ENCODE measurements at regions not wholly inside any gene's neighbourhood (a gene's known extent, or its start where the extent isn't known, plus 50 kb on each side); places are given as distances from the start of the nearest gene placed in this dataset.
"Not testable (repeated sequence)": the region's sequence is repeated elsewhere in the genome, so short reads cannot be mapped to it uniquely, and the experiment has no call there.

DNA sequence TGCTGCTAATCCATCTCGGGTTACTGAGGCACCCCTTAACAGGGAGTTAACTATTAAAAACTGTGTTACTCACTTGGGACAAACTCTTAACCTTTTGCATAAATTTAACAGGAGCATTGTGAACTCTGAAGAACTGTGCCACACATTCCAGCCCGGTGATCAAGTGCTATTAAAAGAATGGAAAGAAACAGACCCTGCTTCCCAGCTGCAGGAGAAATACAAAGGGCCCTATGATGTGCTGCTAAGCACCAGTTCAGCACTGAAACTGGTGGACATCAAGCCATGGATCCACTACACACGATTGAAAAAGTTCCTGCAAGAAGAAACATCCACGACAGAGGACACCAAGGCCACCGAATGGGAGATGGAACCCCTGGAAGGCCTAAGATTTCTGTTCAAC lies 114.7 kb upstream of the PLCL2 start:
- no peak for FAIRE-seq

DNA sequence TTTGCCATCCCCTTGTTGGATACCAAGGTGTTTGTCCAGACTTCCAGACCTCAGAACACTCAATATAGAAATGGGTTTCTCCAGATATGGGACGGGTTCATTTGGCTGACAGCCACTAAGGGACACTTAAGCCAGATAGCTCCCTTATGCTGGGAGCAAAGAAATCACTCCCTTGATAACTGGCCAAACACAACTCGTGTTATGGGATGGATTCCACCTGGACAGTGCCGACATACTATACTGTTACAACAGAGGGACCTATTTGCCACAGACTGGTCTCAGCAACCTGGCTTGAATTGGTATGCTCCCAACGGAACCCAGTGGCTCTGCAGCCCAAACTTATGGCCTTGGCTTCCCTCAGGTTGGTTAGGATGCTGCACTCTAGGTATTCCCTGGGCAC lies 114.0 kb upstream of the PLCL2 start:
- FAIRE-seq: no peak

DNA sequence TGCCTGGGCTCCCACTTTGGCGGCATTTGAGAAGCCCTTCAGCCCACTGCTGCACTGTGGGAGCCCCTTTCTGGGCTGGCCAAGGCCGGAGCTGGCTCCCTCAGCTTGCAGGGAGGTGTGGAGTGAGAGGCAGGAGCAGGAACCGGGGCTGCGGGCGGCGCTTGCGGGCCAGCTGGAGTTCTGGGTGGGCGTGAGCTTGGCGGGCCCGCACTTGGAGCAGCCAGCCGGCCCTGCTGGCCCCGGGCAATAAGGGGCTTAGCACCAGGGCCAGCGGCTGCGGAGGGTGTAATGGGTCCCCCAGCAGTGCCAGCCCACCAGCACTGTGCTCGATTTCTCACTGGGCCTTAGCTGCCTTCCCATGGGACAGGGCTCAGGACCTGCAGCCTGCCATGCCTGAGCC lies 111.2 kb upstream of the PLCL2 start:
- not testable (repeated sequence) for FAIRE-seq

DNA sequence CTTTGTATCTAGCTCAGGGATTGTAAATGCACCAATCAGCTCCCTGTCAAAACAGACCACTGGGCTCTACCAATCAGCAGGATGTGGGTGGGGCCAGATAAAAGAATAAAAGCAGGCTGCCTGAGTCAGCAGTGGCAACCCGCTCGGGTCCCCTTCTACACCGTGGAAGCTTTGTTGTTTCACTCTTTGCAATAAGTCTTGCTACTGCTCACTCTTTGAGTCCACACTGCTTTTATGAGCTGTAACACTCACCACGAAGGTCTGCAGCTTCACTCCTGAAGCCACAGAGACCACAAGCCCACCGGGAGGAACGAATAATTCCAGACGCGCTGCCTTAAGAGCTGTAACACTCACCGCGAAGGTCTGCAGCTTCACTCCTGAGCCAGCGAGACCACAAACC lies 110.2 kb upstream of the PLCL2 start:
- FAIRE-seq: not testable (repeated sequence)

DNA sequence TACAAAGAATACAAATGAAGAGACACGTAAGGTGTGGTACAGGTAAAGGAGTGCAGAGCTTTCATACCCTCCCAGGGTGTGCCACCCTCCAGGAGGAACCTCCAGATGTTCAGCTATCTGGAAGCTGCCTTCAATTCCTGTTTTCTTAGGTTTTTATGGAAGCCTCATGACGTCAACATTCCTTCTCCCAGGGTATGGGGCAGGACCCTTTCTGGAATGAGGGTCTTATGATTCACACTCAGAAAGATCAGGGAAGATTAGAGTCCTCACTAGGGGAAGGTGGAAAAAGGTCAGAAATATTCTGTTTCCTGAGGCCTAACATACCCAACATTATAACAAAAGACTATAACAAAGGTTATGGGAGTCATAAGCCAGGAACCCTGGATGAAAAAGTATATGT lies 99.8 kb upstream of the PLCL2 start:
- FAIRE-seq: no peak

DNA sequence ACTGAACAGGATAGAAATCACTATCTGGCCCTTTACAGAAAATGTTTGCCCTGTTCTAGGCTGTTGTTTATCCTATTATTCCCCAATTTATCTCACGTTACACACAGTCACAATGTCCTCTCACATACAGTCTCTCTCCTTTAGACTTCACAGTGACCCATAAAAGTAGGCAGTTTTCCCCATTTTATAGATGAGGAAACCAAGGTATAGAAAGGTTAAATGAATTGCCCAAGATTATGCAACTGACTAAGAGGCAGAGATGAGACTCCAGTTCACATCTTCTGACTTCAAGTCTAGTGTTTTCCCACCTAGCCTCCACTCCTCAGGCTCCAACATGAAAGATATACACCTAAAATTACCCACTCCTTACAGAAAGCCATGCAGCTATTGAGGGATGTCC lies 99.3 kb upstream of the PLCL2 start:
- FAIRE-seq: no peak

DNA sequence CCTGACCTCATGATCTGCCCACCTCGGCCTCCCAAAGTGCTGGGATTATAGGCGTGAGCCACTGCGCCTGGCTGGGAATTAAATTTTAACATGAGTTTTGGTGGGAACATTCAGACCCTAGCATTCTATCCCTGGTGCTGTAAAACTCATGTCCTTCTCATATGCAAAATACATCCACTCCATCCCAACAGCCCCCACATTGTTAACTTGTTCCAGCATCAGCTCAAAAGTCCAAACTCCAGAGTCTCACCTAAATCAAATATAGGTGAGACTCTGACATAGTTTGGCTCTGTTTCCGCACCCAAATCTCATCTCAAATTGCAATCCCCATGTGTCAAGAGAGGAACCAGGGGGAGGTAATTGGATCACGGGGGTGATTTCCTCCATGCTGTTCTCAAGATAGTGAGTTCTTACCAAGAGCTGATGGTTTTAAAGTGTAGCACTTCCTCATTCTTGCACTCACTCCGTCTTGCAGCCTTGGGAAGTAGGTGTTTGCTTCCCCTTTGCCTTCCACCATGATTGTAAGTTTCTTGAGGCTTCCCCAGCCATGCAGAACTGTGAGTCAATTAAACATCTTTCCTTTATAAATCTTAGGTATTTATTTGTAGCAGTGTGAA lies 96.2 kb upstream of the PLCL2 start:
- no peak for FAIRE-seq

DNA sequence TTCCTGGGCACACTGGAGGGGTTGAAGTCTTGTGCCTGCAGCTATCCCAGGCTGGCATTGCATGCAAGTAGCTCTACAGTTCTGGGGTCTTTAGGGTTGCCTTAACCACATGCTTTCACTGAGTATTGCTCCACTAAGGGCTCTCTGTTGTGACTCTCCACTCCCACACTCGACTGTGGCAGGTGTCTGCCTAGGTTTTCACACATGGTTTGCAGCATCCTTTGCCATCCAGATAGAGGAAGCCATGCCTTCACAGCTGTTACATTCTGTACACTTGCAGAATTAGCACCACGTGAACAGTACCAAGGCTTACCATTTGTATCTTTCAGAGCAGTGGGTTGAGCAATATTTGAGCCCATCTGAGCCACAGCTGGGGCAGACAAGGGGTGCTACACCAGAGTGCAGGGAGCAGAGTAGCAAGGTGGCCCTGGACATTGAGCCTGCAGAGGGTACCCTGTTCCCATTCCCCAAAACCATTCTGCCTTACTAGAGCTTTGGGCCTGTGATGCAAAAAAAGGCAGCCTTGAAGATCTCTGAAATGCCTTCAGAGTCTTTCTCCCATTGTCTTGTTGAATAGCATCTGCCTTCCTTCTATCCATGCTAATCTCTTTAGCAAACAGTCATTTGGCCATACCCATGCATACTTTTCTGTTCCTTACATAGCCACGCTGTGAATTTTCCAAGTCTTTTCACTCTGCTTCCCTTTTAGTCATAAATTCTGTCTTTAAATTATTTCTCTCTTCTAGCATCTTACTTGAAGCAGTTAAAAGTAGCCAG lies 95.2 kb upstream of the PLCL2 start:
- no peak for FAIRE-seq

DNA sequence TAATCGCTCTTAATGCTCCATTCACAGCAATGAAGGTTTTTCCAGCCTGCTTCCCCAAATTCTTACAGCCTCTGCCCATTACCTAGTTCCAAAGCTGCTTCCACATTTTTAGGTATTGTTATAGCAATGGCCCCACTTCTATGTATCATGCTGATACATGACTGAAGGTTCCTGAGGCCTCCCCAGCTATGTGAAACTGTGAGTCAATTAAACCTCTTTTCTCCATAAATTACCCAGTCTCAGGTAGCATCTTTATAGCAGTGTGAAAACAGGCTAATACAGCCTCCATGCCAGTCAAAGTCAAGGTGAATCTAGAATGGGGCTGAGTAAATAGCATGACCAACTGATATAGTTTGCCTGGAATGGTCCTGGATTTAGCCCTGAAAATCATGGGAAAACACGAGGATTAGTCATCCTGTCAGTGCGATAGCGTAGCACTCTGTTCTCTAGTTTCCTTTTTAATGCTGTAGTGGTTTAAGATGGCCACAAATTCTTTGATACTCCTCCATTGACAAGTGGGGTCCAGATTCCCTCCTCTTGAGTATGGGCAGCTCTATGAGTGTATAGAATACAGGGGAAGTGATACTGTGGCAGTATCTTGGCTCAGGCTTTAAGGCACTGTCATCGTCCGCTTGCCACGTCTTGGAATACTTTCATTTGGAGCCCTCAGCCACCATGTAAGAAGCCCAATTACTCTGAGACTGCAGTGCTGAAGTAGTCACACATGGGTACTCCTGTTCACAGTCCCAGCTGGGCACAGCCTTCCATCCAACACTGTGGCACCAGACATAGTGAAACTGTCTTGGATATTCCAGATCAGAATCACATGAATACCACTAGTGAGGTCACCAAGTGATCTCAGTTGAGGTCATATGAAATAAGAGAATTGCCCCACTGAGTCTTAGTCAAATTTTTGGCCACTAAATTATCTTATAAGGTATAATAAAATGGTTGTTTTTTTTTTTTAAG lies 94.0 kb upstream of the PLCL2 start:
- no peak for FAIRE-seq

DNA sequence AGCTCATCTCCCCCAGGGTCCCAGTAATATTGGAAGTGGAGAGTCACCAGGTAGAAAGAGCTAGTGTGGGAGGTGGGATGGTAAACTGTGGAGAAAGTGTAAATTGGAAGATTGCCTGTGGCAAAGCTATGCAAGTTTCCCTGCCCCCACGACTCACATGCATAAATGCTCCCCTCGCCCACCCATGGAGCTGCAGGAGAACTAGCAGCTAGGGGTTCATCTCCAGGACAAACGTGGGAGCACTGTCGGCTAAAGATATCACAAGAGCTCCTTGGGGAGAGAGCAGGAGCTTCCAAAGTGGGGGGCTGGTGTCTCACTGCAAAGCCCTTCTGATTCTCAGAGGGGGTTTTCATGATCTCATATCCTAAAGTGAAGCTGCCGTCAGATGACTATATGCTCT lies 91.4 kb upstream of the PLCL2 start:
- FAIRE-seq: no peak

DNA sequence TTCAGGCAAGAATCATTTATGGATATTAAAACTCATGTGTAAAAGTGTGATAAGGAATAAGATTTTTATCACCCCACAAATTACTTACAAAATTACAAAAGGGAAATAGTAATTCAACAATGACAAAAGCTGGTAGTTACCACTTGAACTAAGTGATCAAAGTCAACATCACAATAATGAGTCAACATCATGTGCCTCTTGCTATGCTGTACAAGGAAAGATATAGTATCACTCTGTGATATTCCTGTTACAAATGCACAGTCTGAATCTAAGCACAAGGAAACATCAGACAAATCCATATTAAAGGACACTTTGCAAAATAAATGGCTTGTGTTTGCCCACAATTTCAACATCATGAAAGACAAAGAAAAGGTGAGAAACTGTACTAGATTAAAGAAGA lies 90.5 kb upstream of the PLCL2 start:
- FAIRE-seq: no peak

DNA sequence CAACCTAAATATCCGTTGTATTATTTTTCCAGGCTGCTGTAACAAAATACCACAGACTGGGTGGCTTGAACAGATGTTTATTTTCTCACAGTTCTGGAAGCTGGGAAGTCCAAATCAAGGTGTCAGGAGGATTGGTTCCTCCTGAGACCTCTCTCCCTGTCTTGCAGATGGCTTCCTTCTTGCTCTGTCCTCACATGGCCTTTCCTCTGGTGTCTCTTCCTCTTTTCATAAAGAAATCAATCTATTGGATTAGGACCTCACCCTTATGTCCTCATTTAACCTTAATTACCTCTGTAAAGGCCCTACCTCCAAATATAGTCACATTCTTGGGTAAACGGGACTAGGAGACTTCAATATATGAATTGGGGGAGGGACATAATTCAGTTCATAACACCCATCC lies 89.2 kb upstream of the PLCL2 start:
- FAIRE-seq: no peak

DNA sequence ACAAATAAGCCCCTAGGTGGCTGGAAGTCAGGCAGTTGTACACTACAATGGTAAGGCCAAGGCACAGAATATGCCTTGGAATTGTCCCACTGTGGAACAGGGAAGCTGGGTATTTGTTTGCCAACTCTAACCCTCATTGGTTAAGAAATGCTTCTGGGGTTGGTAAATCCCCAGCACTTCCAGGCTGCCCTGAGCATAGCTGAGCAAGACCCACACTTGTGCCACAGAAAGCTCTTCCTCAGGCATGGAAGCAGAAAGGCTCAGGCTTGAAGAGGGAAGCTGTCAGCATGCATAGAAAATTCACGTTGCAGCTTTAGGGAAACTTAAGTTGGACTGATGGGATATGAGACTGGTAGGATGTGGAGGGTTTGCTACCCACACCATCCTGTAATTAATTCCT lies 86.9 kb upstream of the PLCL2 start:
- FAIRE-seq: no peak

DNA sequence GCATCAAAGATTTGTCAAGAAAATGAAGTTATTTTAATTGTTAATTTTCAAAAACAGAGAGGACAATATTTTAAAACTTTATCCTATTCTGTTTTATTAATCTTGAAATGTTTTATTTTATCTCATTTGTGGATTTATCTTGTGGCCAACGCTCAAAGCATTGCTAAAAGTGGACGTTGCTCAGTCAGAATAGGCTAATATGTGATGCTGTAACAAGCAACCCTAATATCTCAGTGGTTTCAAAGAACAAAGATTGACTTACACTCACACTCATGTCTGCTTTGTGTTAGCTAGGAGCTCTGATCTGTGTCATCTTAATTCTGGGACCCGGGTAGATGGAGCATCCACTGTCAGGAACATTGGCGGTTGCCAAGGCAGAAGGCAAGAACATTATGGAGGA lies 86.0 kb upstream of the PLCL2 start:
- FAIRE-seq: no peak

DNA sequence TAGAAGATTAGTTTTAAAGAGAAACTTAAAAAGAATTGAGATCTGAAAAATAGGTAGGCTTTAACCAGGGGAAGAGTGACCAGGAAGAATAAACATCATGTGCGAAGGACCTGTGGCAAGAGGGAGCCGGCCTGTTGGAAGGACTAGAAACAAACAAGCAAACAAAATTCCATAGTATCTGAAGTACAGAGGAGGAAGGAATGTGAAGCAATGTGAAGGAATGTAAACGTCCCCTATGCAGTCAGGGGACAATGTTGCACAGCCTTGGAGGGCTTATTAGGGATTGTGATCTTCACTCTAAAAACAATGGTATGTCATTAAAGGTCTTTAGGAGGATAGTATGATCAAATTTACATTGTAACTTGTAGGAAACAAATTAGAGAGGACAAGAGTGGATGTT lies 84.4 kb upstream of the PLCL2 start:
- FAIRE-seq: no peak

DNA sequence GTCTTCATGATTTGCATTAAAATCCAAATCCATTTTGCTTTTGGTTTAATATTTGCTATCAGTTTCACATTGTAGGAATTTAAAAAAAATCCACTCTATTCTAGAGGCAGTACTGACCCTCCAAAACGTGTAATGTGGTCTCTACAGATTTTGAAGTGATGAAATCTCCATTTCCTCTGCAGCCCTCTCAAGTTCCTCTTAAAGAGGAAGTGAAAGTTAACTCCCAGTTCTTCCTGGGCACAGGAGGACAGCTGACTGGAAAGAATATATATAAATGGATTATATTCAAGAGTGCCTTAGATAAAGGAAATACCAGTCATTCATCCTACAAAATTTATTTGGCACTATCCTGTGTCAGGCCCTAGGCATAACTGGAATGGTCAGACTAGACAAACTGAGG lies 83.5 kb upstream of the PLCL2 start:
- FAIRE-seq: no peak

DNA sequence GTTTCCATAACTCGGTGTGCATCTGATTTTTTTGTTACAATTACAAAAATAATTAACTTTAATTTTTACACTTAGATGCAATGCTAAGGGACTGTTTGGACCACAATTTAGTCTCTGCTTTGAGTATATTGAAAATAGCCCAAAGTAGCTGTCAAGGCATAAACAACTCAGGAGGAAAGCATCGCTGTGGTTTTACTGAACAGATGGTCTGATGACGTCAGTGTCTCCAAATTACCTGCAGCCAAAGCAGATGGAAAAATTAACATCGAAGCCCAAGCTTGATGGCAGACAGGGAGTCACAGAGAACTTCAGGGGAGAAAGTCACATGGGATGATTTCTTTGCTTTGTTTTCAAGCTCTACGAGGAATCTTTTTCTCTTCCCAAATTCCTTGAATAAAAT lies 83.1 kb upstream of the PLCL2 start:
- FAIRE-seq: no peak

DNA sequence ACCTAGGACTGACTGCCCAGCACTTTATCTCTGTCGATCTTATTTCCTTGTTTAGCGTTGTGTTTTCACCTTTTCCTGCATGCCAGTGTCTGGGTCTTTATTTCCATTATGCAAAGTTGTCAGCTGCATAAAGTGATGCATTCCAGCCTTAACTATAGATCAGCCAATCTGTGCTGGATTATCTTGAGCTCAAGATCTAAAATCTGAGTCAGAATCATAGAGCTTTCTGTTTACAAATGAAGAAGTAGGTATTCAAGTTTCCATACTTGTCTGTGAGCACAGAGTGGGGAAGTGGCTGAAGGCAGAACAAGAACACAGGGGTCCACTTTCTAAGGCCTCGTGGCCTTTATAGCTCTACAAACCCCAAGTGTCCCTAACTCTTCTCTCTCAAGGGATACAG lies 82.4 kb upstream of the PLCL2 start:
- no peak for FAIRE-seq

DNA sequence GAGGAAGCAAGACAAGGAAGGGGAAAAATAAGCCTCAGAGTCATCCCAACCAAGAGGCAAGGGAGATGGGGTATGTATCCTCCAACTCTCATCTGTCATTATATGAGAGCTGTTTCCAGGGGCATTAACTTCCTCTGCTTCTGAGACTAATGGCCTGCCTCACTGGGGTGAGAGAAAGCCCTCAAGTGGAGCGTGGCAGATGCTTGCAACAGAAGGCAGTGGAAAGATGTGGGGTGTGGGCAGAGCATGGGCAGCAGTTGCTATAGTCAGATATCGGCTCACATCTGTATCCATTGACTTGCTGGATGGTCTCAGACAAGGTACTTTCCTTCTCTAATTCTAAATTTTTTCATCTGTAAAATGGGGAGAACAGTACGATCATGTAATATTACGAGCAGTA lies 81.7 kb upstream of the PLCL2 start:
- no peak for FAIRE-seq

DNA sequence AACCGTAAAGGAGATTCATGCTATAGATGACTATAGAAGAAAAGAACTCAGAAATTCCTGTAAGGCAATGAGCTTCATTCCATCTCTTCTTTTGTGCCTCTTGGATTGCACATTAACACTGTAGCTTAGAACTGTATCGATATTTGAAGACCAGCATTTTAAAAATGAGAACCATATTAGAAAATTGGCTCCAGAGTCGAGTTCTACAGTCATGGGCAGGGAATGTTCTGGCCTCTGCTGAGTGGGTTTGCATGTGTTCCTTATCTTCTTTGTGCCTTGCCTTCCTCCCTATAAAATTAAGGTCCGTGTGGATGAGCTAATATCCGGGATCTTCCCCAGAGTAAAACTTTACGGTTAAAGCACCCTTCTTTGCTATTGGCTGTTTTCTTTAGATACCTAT lies 77.4 kb upstream of the PLCL2 start:
- FAIRE-seq: no peak

DNA sequence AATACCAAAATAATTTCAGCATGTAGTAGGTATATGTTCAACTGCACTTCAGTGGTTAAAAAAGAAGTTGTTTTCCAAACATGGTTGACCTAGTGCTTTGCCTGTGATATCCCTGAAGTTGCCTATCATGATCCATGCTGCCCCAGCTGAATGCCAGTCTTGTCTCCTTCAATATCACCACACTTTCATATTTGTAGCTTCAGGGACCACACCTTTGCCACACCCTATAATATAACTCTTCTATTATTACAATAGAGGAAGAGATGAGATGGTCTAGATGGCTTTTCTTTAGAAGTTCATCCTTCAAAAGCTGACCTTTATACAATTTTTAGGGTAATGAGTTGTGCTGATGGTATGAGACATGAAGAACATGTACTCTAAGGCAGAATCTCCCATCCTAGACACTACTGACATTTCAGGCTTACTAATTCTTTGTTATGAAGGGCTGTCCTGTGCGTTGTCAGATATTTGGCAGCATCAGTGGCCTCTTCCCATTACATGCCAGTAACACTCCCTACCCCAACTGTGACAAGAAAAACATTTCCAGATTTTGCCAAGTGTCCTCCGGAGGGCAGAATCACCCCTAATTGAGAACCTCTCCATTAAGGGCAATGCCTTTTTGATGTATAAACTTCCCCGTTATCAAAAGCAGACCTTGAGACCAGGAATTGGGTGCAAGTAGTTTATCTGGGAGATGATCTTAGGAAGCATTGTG lies 76.2 kb upstream of the PLCL2 start:
- no peak for FAIRE-seq

DNA sequence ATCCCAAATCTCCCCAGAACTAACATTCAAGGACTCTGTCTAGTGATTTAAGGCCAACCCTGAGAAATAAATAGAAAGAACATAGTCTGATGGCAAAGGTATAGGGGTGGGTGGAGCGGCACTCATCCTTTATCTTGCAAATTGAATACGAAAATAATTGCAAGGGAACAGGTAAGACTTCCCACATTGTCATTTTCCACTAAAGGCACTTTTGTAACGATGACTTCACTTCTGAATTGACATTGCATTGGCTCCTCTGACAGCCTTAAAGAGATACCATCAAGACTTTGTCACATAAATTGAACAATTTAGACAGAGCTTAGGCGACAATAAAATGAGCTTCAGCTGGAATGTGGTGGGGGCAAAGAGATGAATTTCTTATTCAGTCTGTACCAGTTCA lies 75.3 kb upstream of the PLCL2 start:
- FAIRE-seq: no peak

DNA sequence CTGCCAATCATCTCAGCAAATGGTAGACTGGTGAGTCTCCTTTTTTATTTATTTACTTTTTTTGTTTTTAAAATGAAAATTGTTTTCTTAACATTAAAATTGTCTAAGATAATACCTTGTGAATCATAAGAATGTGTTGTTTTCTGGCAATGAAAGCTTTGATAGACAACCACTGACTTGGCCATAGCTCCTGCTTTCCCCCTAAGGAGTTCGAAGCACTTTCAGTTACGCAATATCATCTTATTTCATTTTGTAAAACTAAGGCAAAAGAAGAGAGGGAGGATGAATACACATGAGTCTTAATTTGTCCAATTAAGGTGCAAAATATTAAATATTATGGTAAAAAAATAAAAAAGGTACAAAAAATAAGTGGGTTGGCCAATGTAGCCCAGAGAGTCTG lies 74.8 kb upstream of the PLCL2 start:
- no peak for FAIRE-seq
